ENCODE measurements at regions not wholly inside any gene's neighbourhood (a gene's known extent, or its start where the extent isn't known, plus 50 kb on each side); places are given as distances from the start of the nearest gene placed in this dataset.

DNA sequence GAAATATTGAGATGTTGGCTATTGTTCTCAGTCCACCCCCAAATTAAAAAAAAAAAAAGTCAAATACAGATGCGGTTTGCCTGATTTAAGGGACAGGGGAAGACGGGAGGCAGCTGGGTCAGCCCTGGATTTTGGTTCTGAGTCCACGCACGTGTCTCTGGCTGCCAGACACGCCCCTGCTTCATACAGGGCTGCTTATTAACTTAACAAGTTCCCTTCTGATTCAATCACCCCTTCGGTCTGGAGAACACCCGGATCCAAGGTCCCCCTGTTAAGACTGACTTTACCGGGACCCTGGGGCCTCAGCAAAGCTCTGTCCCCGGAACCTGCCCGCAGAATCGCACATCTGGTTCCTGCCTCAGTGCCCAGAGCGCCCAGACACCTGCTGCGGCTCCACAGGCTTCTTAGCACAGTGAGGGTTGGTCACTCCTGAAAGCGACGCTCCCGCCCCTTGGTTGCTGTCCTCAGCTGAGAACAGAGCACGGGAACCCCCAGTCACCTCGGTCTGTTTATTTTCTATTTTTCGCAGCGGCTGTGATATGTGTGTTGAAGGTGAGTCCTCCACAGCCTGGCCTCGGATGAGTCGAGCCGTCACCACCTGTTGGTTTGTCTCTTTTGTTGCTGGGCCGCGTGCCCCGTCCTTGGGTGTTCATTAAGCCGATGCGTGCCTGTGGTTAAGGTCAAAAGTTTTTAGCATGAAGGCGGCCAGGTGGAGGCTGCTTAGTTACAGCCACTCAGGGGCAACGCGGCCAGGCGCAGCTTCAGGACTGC lies 57.2 kb downstream of the RTP5 start:
- peaks cover 8% of the 10 kb centered on the region for H3K27me3 Mint-ChIP-seq (ENCODE audit: unreplicated experiment)
- peaks cover 5% of the 10 kb centered on the region for H3K9me3 Mint-ChIP-seq (ENCODE audit: unreplicated experiment)
- peaks cover 6% of the 10 kb centered on the region for H3K4me1 Mint-ChIP-seq (ENCODE audit: low read depth, unreplicated experiment)
- TF ChIP-seq, protein P1, sequence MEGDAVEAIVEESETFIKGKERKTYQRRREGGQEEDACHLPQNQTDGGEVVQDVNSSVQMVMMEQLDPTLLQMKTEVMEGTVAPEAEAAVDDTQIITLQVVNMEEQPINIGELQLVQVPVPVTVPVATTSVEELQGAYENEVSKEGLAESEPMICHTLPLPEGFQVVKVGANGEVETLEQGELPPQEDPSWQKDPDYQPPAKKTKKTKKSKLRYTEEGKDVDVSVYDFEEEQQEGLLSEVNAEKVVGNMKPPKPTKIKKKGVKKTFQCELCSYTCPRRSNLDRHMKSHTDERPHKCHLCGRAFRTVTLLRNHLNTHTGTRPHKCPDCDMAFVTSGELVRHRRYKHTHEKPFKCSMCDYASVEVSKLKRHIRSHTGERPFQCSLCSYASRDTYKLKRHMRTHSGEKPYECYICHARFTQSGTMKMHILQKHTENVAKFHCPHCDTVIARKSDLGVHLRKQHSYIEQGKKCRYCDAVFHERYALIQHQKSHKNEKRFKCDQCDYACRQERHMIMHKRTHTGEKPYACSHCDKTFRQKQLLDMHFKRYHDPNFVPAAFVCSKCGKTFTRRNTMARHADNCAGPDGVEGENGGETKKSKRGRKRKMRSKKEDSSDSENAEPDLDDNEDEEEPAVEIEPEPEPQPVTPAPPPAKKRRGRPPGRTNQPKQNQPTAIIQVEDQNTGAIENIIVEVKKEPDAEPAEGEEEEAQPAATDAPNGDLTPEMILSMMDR (IDR thresholded peaks at IDR 0.05; ENCODE audit: partially characterized antibody, unreplicated experiment) = no peak
- H3K27ac Mint-ChIP-seq (ENCODE audit: unreplicated experiment) = no peak overlapping the region
- DNase-seq = no peak
- H3K36me3 Mint-ChIP-seq (ENCODE audit: unreplicated experiment) = no peaks in the 10 kb centered on the region
- H3K4me3 Mint-ChIP-seq (ENCODE audit: unreplicated experiment) = no peak overlapping the region

DNA sequence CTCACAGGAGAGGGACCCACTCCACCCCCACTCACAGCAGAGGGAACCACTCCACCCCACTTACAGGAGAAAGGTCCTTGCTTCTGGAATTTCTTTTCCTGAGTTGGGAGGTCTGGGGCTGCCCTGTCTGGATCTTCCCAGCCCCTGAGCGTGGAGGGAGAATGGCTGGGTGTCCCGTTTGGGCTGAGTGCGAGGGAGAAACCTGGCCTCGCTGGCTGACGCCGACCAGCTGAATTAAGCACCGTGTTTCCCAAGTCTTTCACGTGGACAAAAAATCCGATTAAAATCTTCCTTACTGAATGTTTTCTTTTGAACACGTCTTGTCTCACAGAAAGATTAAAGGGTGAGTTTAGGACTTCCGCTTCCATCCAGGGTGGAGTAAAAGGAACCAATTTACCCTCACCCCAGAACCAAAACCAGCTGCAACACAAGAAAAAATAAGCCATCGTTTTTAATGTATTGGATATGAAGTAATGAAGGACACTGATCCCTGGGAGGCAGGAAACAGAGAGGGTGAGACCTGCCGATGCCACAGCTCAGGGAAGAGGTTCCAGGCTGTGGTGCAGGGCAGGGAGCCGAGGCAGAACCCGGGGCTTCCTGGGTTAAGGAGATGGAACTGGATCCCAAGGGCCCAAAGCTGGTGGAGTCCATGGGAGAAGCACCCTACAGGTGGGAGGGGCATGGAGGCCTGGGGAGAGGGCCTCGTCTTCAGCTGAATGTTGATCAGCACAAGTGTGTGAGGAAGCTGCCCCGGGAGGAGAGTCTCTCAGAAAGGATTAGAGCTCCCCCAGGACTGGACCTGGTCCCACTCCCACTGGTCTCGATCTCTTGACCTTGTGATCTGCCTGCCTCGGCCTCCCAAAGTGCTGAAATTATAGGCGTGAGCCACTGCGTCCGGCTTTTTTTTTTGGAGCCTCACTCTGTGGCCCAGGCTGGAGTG lies 60.3 kb downstream of the RTP5 start:
- Mint-ChIP-seq H3K27me3 (ENCODE audit: unreplicated experiment) (peaks cover 8% of the 10 kb centered on the region), H3K36me3 (ENCODE audit: unreplicated experiment) (no peaks in the 10 kb centered on the region), H3K4me1 (ENCODE audit: low read depth, unreplicated experiment) (peaks cover 6% of the 10 kb centered on the region), H3K9me3 (ENCODE audit: unreplicated experiment) (peaks cover 3% of the 10 kb centered on the region), H3K27ac (ENCODE audit: unreplicated experiment) (no peak overlapping the region), H3K4me3 (ENCODE audit: unreplicated experiment) (no peak overlapping the region)
- no peak for DNase-seq
- TF ChIP-seq, protein P1 (IDR thresholded peaks at IDR 0.05; ENCODE audit: partially characterized antibody, unreplicated experiment) = no peak

DNA sequence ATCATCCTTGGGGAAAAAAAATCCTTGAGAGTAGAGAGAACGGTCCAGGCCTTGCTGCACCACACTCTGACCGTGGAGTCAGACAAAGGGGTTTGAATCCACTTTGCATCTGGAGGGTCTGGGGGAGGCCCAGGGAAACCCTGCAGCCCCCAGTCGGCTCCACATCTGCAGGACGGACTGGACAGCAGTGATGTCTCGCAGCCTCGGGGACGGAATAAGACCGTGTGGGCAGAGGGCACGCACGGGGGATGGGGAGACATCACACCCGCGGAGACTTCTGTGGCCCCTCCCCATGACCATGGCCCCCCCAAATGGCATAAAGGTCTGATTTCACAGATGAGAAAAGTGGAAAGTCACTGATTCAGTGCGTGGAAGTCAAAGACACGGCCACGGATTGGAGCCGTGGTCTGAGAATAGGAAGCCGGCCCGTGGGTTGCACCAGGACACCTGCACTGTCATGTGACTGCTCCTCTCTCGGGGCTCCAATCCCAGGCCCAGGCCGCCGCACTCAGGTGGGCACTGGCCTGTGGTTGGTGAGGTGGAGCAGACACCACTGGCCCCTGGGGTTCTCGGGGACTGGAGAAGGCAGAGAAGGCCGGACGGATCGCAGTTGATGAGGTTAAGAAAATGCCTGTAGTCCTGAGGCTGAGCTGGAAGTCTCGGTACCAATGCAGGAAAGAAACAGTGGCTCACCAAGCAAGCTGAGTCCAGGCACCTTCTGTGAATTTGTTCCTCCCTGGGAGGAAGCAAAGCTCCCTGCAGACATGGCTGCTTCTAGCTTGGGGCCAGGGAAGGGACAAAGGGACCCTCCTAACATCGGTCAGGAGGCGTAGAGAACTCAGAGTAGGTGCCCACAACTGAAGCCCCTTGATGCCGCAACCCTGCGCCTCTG lies 61.8 kb downstream of the RTP5 start:
- peaks cover 10% of the 10 kb centered on the region for H3K36me3 Mint-ChIP-seq (ENCODE audit: unreplicated experiment)
- H3K4me1 Mint-ChIP-seq (ENCODE audit: low read depth, unreplicated experiment) = peaks cover under 1% of the 10 kb centered on the region
- DNase-seq = no peak
- no peak overlapping the region for H3K27ac Mint-ChIP-seq (ENCODE audit: unreplicated experiment)
- TF ChIP-seq, protein P1 (IDR thresholded peaks at IDR 0.05; ENCODE audit: partially characterized antibody, unreplicated experiment) = no peak
- peaks cover 8% of the 10 kb centered on the region for H3K27me3 Mint-ChIP-seq (ENCODE audit: unreplicated experiment)
- H3K9me3 Mint-ChIP-seq (ENCODE audit: unreplicated experiment) = peaks cover 2% of the 10 kb centered on the region
- no peak overlapping the region for H3K4me3 Mint-ChIP-seq (ENCODE audit: unreplicated experiment)

DNA sequence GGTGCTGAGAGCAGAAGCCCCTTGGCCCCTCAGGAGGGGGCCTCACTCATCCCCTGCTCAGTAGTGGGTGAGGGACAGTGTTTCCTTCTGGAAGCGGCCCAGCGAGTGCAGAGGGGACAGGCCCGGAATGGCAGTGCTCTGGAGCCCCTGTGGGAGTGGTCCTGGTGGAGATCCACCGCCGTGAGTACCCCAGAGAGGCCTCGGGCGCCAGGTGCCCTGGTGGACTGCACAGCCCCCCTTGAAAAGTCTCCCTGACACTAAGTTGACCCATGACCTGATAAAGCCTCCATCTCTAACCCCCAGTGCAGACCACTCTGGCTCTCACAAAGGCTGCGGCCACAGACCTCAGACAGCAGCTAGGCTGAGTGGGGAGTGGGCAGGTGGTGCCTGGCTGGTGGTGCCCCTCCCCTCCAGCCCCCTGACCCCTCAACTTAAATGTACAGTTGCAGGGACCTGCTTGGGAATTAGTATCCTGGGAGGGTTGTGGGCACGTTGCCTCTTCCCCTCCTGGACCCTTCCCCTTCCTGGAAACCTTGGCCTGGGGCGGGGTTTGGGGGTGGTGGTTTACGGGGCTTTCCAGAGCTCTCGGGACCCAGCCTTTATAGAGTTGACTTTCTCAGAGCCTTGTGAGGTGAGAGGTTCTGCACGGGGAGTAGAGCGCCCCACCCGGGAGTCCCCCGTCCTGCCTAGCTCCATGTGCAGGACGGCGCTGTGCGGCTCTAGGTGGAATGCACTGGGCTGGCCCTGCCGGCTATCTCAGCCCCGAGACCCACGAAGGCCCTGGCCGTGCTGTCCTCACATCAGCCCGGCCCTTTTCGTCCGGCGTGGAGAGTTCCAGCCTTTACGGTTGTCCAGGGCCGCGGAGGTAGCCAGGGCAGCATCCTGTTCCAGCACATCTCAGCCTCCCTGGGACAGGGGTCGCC lies 62.7 kb downstream of the RTP5 start:
- peaks cover 8% of the 10 kb centered on the region for H3K27me3 Mint-ChIP-seq (ENCODE audit: unreplicated experiment)
- peaks cover 2% of the 10 kb centered on the region for H3K9me3 Mint-ChIP-seq (ENCODE audit: unreplicated experiment)
- TF ChIP-seq, protein P1 (IDR thresholded peaks at IDR 0.05; ENCODE audit: partially characterized antibody, unreplicated experiment) = no peak
- peaks cover 10% of the 10 kb centered on the region for H3K36me3 Mint-ChIP-seq (ENCODE audit: unreplicated experiment)
- no peak overlapping the region for H3K4me3 Mint-ChIP-seq (ENCODE audit: unreplicated experiment)
- no peak overlapping the region for H3K27ac Mint-ChIP-seq (ENCODE audit: unreplicated experiment)
- H3K4me1 Mint-ChIP-seq (ENCODE audit: low read depth, unreplicated experiment) = no peaks in the 10 kb centered on the region
- DNase-seq = no peak
